Ectodermal cell (in vitro differentiated cells): ENCODE measurements at regions not wholly inside any gene's neighbourhood (a gene's known extent, or its start where the extent isn't known, plus 50 kb on each side); places are given as distances from the start of the nearest gene placed in this dataset.

ENCODE experiments used
- H3K27ac ChIP-seq: 2 replicates; pipeline ENCODE4 v1.7.0; 2013; ENCODE audit warnings: mild to moderate bottlenecking, low read depth, low read length; ENCODE audit not compliant: insufficient read depth, poor library complexity, severe bottlenecking
- H3K27me3 ChIP-seq: 2 replicates; pipeline ENCODE4 v1.7.0; 2013; ENCODE audit warnings: mild to moderate bottlenecking, low read length; ENCODE audit not compliant: insufficient read depth, control insufficient read depth, poor library complexity, severe bottlenecking
- H3K36me3 ChIP-seq: one replicate; pipeline ENCODE4 v1.7.0; 2013; ENCODE audit warnings: low read length; ENCODE audit not compliant: control insufficient read depth, insufficient read depth
- H3K4me1 ChIP-seq: one replicate; pipeline ENCODE4 v1.7.0; 2013; ENCODE audit warnings: low read length; ENCODE audit not compliant: control insufficient read depth, insufficient read depth
- H3K4me3 ChIP-seq: 2 replicates; pipeline ENCODE4 v1.7.0; 2013; ENCODE audit warnings: low read depth, low read length, control low read depth; ENCODE audit not compliant: insufficient read depth
- H3K9me3 ChIP-seq: 2 replicates; pipeline ENCODE4 v1.7.0; 2013; ENCODE audit warnings: mild to moderate bottlenecking, low read length, moderate library complexity; ENCODE audit not compliant: control insufficient read depth
- WGBS, 2 experiments: methylation state at CpG; one replicate each; pipeline ENCODE4 v1.1.7; 2013; ENCODE audit warnings: missing lambda C conversion rate in 2 of 2; 5-methylcytosine and 5-hydroxymethylcytosine counted together

GRCh38 chr6:26197636-26197932 lies 110.4 kb downstream of the HFE start:
- Histone ChIP-seq H3K27ac (peak overlapping the region; percentile 94), H3K27me3 (no peaks in the 10 kb centered on the region), H3K4me1 (no peaks in the 10 kb centered on the region), H3K9me3 (no peaks in the 10 kb centered on the region), H3K4me3 (peak overlapping the region; percentile 93), H3K36me3 (no peaks in the 10 kb centered on the region)

DNA sequence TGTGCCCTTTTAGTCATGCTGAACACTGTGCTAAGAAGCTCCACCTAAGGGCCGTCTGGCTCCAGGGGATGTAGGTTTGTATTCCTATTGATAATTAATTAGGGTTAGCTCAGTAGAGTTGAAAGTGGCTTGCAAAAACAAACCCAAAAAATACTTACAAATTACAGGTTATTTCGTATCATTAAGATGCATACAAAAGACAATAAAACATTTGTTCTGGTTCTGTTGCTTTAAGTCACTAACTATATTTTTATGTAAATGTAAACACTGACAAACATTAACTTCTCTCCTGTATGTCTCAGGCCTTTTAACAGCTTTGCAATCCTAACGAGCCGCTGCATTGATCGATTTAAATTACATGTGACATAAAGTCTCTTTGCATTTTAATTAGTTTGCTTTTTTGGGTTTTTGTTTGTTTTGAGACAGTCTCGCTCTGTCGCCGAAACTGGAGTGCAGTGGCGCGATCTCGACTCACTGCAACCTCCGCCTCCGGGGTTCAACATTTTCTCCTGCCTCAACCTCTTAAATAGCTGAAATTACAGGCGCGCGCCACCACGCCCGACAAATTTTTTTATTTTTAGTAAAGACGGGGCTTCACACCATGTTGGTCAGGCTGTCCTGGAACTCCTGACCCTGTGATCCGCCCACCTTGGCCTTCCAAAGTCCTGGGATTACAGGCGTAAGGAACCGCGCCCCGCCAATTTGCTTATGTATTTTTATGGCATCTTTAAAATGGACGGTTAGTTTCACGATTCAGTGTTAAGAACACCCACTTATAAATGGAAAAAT lies 110.9 kb downstream of the HFE start:
- Histone ChIP-seq H3K27ac (peak overlapping the region; percentile 94), H3K36me3 (no peaks in the 10 kb centered on the region), H3K9me3 (no peaks in the 10 kb centered on the region), H3K4me3 (peak overlapping the region; percentile 93), H3K4me1 (no peaks in the 10 kb centered on the region), H3K27me3 (no peaks in the 10 kb centered on the region)
- WGBS, 2 experiments, result 0 to 1% methylated on average over 23 to 24 of the region's 26 CpGs

GRCh38 chr6:26198722-26199056 lies 111.5 kb downstream of the HFE start:
- WGBS, 2 experiments, result 0 to 1% methylated on average over 12 of the region's 12 CpGs
- no peaks in the 10 kb centered on the region for H3K9me3 ChIP-seq
- H3K27ac ChIP-seq, result peak overlapping the region; percentile 94
- no peaks in the 10 kb centered on the region for H3K27me3 ChIP-seq
- no peaks in the 10 kb centered on the region for H3K4me1 ChIP-seq
- peak overlapping the region; percentile 93 for H3K4me3 ChIP-seq
- H3K36me3 ChIP-seq, result no peaks in the 10 kb centered on the region

DNA sequence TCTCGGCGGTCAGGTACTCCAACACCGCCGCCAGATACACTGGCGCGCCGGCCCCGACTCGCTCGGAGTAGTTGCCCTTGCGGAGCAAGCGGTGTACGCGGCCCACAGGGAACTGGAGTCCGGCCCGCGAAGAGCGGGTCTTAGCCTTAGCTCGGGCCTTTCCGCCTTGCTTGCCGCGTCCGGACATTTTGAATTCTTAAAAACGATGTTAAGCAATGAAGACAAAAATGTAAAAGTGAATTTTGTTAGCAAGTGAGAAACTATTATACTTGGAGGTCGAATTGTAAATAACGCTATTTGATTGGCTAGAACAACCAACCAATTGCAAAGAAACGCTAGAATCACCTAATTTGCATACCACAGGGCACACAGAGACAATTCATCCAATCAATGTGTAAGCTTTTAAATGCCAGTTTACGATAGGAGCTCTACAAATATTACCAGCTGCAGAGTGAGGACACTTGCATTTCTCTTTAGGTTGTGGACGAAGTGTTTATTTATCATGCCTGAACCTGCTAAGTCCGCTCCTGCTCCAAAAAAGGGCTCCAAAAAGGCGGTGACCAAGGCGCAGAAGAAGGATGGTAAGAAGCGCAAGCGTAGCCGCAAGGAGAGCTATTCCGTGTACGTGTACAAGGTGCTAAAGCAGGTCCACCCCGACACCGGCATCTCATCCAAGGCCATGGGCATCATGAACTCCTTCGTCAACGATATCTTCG lies 112.0 kb downstream of the HFE start:
- H3K27ac ChIP-seq, result peak overlapping the region; percentile 94
- H3K27me3 ChIP-seq, result no peaks in the 10 kb centered on the region
- no peaks in the 10 kb centered on the region for H3K4me1 ChIP-seq
- no peaks in the 10 kb centered on the region for H3K9me3 ChIP-seq
- 0% methylated on average over 42 of the region's 42 CpGs for WGBS, 2 experiments
- no peaks in the 10 kb centered on the region for H3K36me3 ChIP-seq
- H3K4me3 ChIP-seq, result peak overlapping the region; percentile 93

GRCh38 chr6:26199773-26200764 lies 112.8 kb downstream of the HFE start:
- Histone ChIP-seq H3K27me3 (no peaks in the 10 kb centered on the region), H3K9me3 (no peaks in the 10 kb centered on the region), H3K4me3 (peak overlapping the region; percentile 93), H3K4me1 (no peaks in the 10 kb centered on the region), H3K36me3 (no peaks in the 10 kb centered on the region), H3K27ac (peak overlapping the region; percentile 94)
- WGBS, 2 experiments, result 0 to 2% methylated on average over 17 to 20 of the region's 20 CpGs

DNA sequence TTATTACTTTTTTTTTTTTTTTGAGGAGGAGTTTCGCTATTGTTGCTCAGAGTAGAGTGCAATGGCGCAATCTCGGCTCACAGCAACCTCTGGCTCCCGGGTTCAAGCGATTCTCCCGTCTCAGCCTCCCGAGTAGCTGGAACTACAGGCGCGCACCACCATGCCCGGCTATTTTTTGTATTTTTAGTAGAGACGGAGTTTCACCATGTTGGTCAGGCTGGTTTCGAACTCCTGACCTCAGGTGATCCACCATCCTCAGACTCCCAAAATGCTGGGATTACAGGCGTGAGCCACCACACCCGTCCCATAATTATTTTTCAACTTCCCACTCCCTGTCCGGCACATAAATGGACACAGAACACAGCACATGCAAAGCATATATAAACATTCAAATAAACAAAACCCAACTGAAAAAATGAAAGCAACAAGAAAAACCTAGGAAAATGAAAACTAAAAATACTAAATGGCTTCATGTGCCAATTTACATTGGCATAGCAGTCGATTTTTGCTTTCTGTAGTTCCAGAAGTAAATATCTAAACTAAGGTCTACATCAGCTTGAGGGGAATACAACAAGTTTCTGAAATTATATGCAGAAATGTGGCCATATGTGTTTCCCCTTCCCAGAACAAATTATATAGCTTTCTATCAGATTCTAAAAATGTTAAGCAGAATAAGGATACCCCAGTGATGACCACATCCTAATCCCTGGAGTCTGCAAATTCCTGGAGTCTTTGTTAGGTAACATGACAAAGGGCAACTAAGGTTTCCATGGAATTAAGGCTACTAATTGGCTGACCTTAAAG lies 113.9 kb downstream of the HFE start:
- peak overlapping the region; percentile 4 for H3K27ac ChIP-seq
- no peaks in the 10 kb centered on the region for H3K9me3 ChIP-seq
- no peaks in the 10 kb centered on the region for H3K36me3 ChIP-seq
- H3K27me3 ChIP-seq, result no peaks in the 10 kb centered on the region
- 93 to 94% methylated on average over 16 of the region's 16 CpGs for WGBS, 2 experiments
- no peak overlapping the region for H3K4me3 ChIP-seq
- no peaks in the 10 kb centered on the region for H3K4me1 ChIP-seq

DNA sequence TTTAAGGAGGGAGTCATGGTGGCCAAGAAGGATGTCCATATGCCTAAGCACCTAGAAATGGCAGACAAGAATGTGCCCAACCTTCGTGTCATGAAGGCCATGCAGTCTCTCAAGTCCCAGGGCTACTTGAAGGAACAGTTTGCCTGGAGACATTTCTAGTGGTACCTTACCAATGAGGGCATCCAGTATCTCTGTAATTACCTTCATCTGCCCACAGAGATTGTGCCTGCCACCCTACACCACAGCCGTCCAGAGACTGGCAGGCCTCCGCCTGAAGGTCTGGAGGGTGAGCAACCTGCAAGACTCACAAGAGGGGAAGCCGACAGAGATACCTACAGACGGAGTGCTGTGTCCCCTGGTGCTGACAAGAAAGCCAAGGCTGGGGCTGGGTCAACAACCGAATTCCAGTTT lies 115.0 kb downstream of the HFE start:
- Histone ChIP-seq H3K4me1 (peaks cover 5% of the 10 kb centered on the region), H3K4me3 (no peak overlapping the region), H3K9me3 (no peaks in the 10 kb centered on the region), H3K27ac (no peak overlapping the region), H3K27me3 (no peaks in the 10 kb centered on the region), H3K36me3 (no peaks in the 10 kb centered on the region)
- WGBS, 2 experiments, result 85 to 89% methylated on average over 6 of the region's 6 CpGs

DNA sequence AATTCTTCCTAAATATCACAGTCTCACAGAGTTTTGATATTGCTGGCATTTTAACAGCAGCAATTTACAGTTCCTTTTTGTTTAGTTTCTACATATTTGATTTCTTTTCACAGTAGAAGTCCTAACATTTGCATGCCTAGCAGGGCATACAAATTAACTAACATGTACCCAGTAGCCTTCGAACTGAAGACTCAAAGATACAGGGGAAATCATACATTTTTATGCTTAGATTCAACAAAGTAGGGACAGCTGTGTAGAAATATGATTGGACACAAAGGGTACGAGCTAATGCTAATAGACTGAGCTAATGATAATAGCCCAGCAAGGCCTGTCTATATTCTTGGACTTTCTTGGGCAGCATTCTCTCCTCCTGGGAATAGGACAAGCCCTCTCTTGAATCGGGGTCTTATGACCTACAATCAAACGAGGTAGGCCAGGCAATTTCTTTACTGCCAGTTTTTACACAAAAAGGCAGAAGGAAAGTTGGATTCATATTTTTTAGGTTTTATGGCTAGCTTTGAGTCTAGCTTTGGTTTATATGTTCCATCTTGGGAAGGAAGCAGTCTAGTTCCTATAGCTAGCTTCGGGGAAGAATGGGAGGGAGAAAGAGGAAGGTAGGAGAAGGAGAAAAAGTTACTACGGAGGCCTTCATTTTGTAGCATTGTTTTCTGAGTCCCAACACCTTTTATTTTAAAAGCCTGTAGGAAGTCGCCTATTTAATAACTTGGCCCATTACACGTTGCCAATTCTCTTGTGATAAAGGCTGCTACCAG lies 115.8 kb downstream of the HFE start:
- H3K36me3 ChIP-seq, result no peaks in the 10 kb centered on the region
- WGBS, 2 experiments, result 80 to 84% methylated on average over 8 of the region's 8 CpGs
- H3K4me3 ChIP-seq, result no peak overlapping the region
- H3K27me3 ChIP-seq, result no peaks in the 10 kb centered on the region
- no peaks in the 10 kb centered on the region for H3K9me3 ChIP-seq
- no peak overlapping the region for H3K27ac ChIP-seq
- H3K4me1 ChIP-seq, result peaks cover 8% of the 10 kb centered on the region
